ENCODE measurements at regions not wholly inside any gene's neighbourhood (a gene's known extent, or its start where the extent isn't known, plus 50 kb on each side); places are given as distances from the start of the nearest gene placed in this dataset.

DNA sequence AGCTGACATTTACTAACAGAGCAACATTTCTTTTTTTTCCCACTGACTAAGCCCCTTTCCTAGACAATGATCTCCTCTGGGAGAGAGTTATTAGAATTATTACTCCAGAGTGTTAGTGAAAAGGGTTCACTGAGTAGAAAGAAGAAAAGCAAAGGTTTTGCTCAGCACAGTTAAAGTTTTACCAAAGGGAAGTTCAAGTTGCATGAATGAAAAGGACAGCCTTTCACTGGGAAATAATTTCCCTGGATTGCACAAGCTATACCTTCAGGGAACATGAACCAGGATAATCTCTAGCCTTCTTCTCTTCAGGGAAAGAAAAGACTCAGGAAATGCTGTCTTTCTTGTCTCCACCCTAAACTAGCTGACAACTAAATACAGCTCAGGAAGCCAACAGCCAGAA is 71.4 kb upstream of the ESRRG start:
- DNase-seq (ENCODE audit: low spot score): no peak
- Histone ChIP-seq H3K9me3 (no peaks in the 10 kb centered on the region), H3K4me1 (ENCODE audit: control insufficient read depth in 1 of 2, low read depth in 2 of 2) (no peaks in the 10 kb centered on the region), H3K36me3 (no peaks in the 10 kb centered on the region), H3K27ac (no peak overlapping the region), H3K4me3 (no peak overlapping the region), H3K27me3 (replicated peaks; ENCODE audit: insufficient read depth) (no peaks in the 10 kb centered on the region)
- TF ChIP-seq, protein P1, sequence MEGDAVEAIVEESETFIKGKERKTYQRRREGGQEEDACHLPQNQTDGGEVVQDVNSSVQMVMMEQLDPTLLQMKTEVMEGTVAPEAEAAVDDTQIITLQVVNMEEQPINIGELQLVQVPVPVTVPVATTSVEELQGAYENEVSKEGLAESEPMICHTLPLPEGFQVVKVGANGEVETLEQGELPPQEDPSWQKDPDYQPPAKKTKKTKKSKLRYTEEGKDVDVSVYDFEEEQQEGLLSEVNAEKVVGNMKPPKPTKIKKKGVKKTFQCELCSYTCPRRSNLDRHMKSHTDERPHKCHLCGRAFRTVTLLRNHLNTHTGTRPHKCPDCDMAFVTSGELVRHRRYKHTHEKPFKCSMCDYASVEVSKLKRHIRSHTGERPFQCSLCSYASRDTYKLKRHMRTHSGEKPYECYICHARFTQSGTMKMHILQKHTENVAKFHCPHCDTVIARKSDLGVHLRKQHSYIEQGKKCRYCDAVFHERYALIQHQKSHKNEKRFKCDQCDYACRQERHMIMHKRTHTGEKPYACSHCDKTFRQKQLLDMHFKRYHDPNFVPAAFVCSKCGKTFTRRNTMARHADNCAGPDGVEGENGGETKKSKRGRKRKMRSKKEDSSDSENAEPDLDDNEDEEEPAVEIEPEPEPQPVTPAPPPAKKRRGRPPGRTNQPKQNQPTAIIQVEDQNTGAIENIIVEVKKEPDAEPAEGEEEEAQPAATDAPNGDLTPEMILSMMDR (IDR thresholded peaks at IDR 0.05): no peak
- no peak for ATAC-seq (ENCODE audit: insufficient number of reproducible peaks, low FRiP score, low read depth)

DNA sequence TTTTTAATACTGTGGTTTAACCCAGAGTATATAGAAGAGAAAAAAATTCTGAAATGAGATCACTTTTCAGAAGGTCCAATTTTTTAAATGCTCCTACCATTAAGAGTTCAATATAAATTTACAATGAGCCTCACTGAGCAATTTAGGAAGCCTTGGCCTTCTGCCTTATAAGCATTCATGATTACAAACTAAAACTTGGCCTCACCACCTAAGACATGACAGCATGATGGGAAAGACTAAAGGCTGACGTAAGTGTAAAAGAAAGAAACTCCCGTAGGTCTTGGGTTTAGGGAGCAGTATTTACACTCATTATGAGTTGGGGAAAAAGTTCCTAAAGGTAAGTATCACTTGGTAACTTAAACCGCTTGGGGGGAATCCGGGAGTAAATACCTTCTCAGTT is 70.7 kb upstream of the ESRRG start:
- H3K27me3 ChIP-seq (replicated peaks; ENCODE audit: insufficient read depth): no peaks in the 10 kb centered on the region

GRCh38 chr1:216793303-216793702 is 70.1 kb upstream of the ESRRG start:
- DNase-seq (ENCODE audit: low spot score): no peak
- no peaks in the 10 kb centered on the region for H3K4me1 ChIP-seq (ENCODE audit: control insufficient read depth in 1 of 2, low read depth in 2 of 2)
- no peak overlapping the region for H3K4me3 ChIP-seq
- no peak overlapping the region for H3K27ac ChIP-seq
- H3K27me3 ChIP-seq (replicated peaks; ENCODE audit: insufficient read depth): no peaks in the 10 kb centered on the region
- H3K36me3 ChIP-seq: no peaks in the 10 kb centered on the region
- TF ChIP-seq, protein P1 (IDR thresholded peaks at IDR 0.05): no peak
- no peaks in the 10 kb centered on the region for H3K9me3 ChIP-seq
- ATAC-seq (ENCODE audit: insufficient number of reproducible peaks, low FRiP score, low read depth): no peak

More for the DNA sequence above, 70.7 kb upstream of the ESRRG start:
- no peaks in the 10 kb centered on the region for H3K9me3 ChIP-seq
- TF ChIP-seq, protein P1 (IDR thresholded peaks at IDR 0.05): no peak
- ATAC-seq (ENCODE audit: insufficient number of reproducible peaks, low FRiP score, low read depth) (no peak), DNase-seq (ENCODE audit: low spot score) (no peak)
- H3K4me1 ChIP-seq (ENCODE audit: control insufficient read depth in 1 of 2, low read depth in 2 of 2): no peaks in the 10 kb centered on the region
- H3K4me3 ChIP-seq: no peak overlapping the region
- no peaks in the 10 kb centered on the region for H3K36me3 ChIP-seq
- H3K27ac ChIP-seq: no peak overlapping the region

GRCh38 chr1:216788671-216789070 is 65.4 kb upstream of the ESRRG start:
- no peak for ATAC-seq (ENCODE audit: insufficient number of reproducible peaks, low FRiP score, low read depth)
- no peaks in the 10 kb centered on the region for H3K27me3 ChIP-seq (replicated peaks; ENCODE audit: insufficient read depth)
- DNase-seq (ENCODE audit: low spot score): no peak
- TF ChIP-seq, protein P1 (IDR thresholded peaks at IDR 0.05): no peak
- no peaks in the 10 kb centered on the region for H3K4me1 ChIP-seq (ENCODE audit: control insufficient read depth in 1 of 2, low read depth in 2 of 2)
- no peaks in the 10 kb centered on the region for H3K9me3 ChIP-seq
- no peak overlapping the region for H3K27ac ChIP-seq
- H3K36me3 ChIP-seq: no peaks in the 10 kb centered on the region
- H3K4me3 ChIP-seq: no peak overlapping the region

- TF ChIP-seq, protein P1 (IDR thresholded peaks at IDR 0.05): no peak
- Histone ChIP-seq H3K9me3 (no peaks in the 10 kb centered on the region), H3K27ac (no peak overlapping the region), H3K27me3 (replicated peaks; ENCODE audit: insufficient read depth) (no peaks in the 10 kb centered on the region), H3K36me3 (no peaks in the 10 kb centered on the region), H3K4me1 (ENCODE audit: control insufficient read depth in 1 of 2, low read depth in 2 of 2) (no peaks in the 10 kb centered on the region), H3K4me3 (no peak overlapping the region)
- ATAC-seq (ENCODE audit: insufficient number of reproducible peaks, low FRiP score, low read depth) (no peak), DNase-seq (ENCODE audit: low spot score) (no peak)
These were observed 62.5 kb upstream of the ESRRG start for GRCh38 chr1:216785737-216786136.

All from thoracic aorta (tissue), 2 donors.